ENCODE measurements at regions not wholly inside any gene's neighbourhood (a gene's known extent, or its start where the extent isn't known, plus 50 kb on each side); places are given as distances from the start of the nearest gene placed in this dataset.
"Not testable (repeated sequence)": the region's sequence is repeated elsewhere in the genome, so short reads cannot be mapped to it uniquely, and the experiment has no call there.

- no peak for DNase-seq
Observed at GRCh38 chr1:242623756-242624155, 99.3 kb upstream of the PLD5 start.

DNA sequence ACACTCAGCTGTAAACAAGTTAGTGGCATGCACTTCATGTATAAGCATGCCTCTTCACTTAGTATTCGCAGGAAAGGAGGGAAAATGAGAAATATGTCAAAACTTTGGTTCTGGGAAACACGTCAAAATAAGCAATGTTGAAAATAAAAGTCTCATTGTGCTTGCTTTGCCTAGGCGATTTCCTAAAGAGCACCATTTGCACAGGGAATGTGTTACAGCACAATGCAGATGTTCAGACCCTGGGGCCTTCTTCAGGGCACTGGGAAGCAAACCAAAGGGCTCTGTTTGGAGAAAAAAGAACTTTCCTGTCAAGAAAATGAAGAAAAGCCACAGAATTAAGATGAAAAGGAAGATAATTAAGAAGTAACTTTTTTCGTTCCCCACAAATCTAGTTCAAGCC is 98.6 kb upstream of the PLD5 start:
- DNase-seq = no peak

- DNase-seq = no peak
Observed at GRCh38 chr1:242613266-242613815, 88.8 kb upstream of the PLD5 start.

GRCh38 chr1:242610209-242610608 is 85.7 kb upstream of the PLD5 start:
- no peak for DNase-seq

DNA sequence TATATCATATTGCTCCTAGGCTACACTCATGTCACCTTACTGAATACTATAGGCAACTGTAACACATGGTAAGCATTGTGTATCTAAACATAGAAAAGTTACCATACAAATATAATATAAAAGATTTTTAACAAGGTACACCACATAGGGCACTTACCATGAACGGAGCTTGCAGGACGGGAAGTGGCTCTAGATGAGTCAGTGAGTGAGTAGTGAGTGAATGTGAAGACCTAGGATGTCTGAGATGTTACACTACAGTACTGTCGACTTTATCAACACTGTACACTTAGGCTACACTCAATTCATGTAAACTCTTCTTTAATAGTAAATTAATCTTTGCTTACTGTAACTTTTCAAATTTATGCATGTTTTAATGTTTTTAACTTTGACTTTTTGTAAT is 81.0 kb upstream of the PLD5 start:
- no peak for DNase-seq

GRCh38 chr1:242602001-242602400 is 77.5 kb upstream of the PLD5 start:
- no peak for DNase-seq

GRCh38 chr1:242593756-242594155 is 69.3 kb upstream of the PLD5 start:
- DNase-seq = not testable (repeated sequence)

DNA sequence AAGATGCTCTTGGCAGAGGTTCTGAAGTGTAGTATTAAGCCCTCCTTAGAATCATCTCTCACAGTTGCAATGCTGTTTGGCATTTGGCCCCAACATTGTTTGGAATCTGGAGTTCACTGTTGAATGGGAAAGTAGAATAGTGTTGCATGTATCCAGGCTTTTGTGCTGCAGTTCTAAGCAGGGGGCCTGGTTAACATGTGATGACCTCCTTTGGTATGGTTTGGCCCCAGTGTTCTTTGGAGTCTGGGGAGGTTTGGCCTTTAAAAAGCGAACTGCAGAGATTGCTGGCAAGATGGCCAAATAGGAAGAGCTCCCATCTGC is 61.8 kb upstream of the PLD5 start:
- DNase-seq = no peak

- DNase-seq = no peak
Observed at GRCh38 chr1:242585616-242586359, 61.3 kb upstream of the PLD5 start.

GRCh38 chr1:242582669-242583068 is 58.2 kb upstream of the PLD5 start:
- DNase-seq = no peak

DNA sequence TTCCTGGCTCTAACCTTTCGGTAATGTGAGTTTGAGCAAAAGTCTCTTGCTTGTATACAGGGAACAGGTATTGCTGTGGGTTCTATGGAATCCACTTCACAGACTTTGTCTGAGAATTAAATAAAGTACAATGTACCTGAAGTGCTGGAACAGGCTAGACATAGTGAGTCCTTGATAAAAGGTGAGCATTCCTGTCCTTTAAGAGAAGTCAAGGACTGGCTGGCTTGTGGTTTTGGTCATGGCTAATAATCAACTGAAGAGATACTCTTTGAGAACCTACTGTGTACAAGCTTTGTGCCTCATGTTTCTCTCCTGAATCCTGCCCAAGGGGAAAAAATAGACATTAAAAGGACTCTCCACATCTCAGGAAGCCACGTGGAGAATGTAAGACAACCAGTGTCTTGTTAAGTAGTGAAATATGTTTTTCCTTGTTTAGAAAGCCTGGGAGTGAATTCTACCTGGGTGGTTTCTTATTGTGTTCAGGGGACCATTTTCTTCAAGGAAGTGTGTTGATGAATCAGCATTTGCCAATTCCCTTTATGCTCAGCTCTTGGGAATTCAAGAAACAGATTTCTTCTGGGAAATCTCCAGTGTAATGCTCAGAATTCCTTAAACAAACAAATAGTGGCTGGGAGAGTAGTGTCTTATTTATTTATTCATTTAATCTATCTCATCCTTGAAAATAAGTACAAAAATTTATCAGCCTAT is 55.2 kb upstream of the PLD5 start:
- DNase-seq = no peak
